HEK293 (cell line): ENCODE measurements at regions not wholly inside any gene's neighbourhood (a gene's known extent, or its start where the extent isn't known, plus 50 kb on each side); places are given as distances from the start of the nearest gene placed in this dataset.
A peak's percentile ranks its signal among the peaks of the same experiment; 100 is the strongest.

ENCODE experiments used
- KLF1 ChIP-seq: fragments of 450-650 bp; formaldehyde crosslinking; IDR thresholded peaks from 2 replicates; pipeline ENCODE4 v1.5.1; 2016; ENCODE audit warnings: missing biosample characterization, missing genetic modification characterization
- MEIS1 ChIP-seq: sonication (generic); formaldehyde crosslinking; IDR thresholded peaks from 2 replicates; pipeline ENCODE4 v1.8.1; 2022; ENCODE audit warnings: missing genetic modification reagents, mild to moderate bottlenecking, borderline replicate concordance
- SETDB1 ChIP-seq: IDR thresholded peaks from one replicate; pipeline ENCODE4 v1.6.1; 2017; ENCODE audit warnings: mild to moderate bottlenecking, low read length, moderate library complexity, mixed read lengths; ENCODE audit not compliant: insufficient read length
- TRIM28 ChIP-seq: IDR thresholded peaks from 2 replicates; pipeline ENCODE4 v1.6.1; 2011; ENCODE audit warnings: low read length, control low read depth, borderline replicate concordance
- ZNF112 ChIP-seq: fragments of 450-650 bp; formaldehyde crosslinking; IDR thresholded peaks from 2 replicates; pipeline ENCODE4 v1.5.0; 2017; ENCODE audit warnings: missing biosample characterization, missing genetic modification characterization
- ZNF132 ChIP-seq: fragments of 450-650 bp; formaldehyde crosslinking; IDR thresholded peaks from 2 replicates; pipeline ENCODE4 v1.5.1; 2017; ENCODE audit warnings: missing biosample characterization, missing genetic modification characterization, borderline replicate concordance
- ZNF404 ChIP-seq: fragments of 450-650 bp; formaldehyde crosslinking; IDR thresholded peaks from 2 replicates; pipeline ENCODE4 v1.5.1; 2017; ENCODE audit warnings: missing biosample characterization, missing genetic modification characterization
- ZNF510 ChIP-seq: fragments of 450-650 bp; formaldehyde crosslinking; IDR thresholded peaks from 2 replicates; pipeline ENCODE4 v1.5.1; 2018; ENCODE audit warnings: mild to moderate bottlenecking, missing genetic modification characterization, missing biosample characterization; ENCODE audit not compliant: insufficient replicate concordance
- ZNF521 ChIP-seq: fragments of 450-650 bp; formaldehyde crosslinking; IDR thresholded peaks from 2 replicates; pipeline ENCODE4 v1.5.1; 2017; ENCODE audit warnings: missing biosample characterization, mild to moderate bottlenecking, missing genetic modification characterization
- ZNF530 ChIP-seq: fragments of 450-650 bp; formaldehyde crosslinking; IDR thresholded peaks from 2 replicates; pipeline ENCODE4 v1.5.1; 2016; ENCODE audit warnings: low read depth, missing biosample characterization, missing genetic modification characterization
- ZNF548 ChIP-seq: fragments of 450-650 bp; formaldehyde crosslinking; IDR thresholded peaks from 2 replicates; pipeline ENCODE4 v1.5.1; 2016; ENCODE audit warnings: missing biosample characterization, missing genetic modification characterization
- ZNF561 ChIP-seq: fragments of 450-650 bp; IDR thresholded peaks from 2 replicates; pipeline ENCODE4 v1.5.1; 2018; ENCODE audit warnings: missing biosample characterization, missing genetic modification characterization, borderline replicate concordance
- ZNF571 ChIP-seq: fragments of 450-650 bp; formaldehyde crosslinking; IDR thresholded peaks from 2 replicates; pipeline ENCODE4 v1.5.0; 2017; ENCODE audit warnings: missing biosample characterization, missing genetic modification characterization
- ZNF610 ChIP-seq: fragments of 450-650 bp; formaldehyde crosslinking; IDR thresholded peaks from 2 replicates; pipeline ENCODE4 v1.5.1; 2016; ENCODE audit warnings: missing biosample characterization, missing genetic modification characterization, borderline replicate concordance
- ZNF624 ChIP-seq: fragments of 450-650 bp; formaldehyde crosslinking; IDR thresholded peaks from 2 replicates; pipeline ENCODE4 v1.5.1; 2017; ENCODE audit warnings: missing biosample characterization, missing genetic modification characterization
- ZNF76 ChIP-seq: fragments of 450-650 bp; formaldehyde crosslinking; IDR thresholded peaks from 2 replicates; pipeline ENCODE4; 2016; ENCODE audit warnings: low read depth, missing biosample characterization, missing genetic modification characterization, borderline replicate concordance
- ZNF777 ChIP-seq: fragments of 450-650 bp; formaldehyde crosslinking; IDR thresholded peaks from 2 replicates; pipeline ENCODE4 v1.5.1; 2017; ENCODE audit warnings: missing biosample characterization, missing genetic modification characterization, borderline replicate concordance
- ZSCAN16 ChIP-seq: fragments of 450-650 bp; formaldehyde crosslinking; IDR thresholded peaks from 2 replicates; pipeline ENCODE4 v1.5.1; 2016; ENCODE audit warnings: missing biosample characterization, missing genetic modification characterization
- TF ChIP-seq, protein P1 (sequence below): fragments of 450-650 bp; formaldehyde crosslinking; IDR thresholded peaks from 2 replicates; pipeline ENCODE4 v1.5.1; 2016; ENCODE audit warnings: missing biosample characterization, missing genetic modification characterization, borderline replicate concordance
- TF ChIP-seq, protein P2 (sequence below): fragments of 450-650 bp; IDR thresholded peaks from 2 replicates; pipeline ENCODE4 v1.5.1; 2018; ENCODE audit warnings: missing biosample characterization, mild to moderate bottlenecking, missing genetic modification characterization
- TF ChIP-seq, protein P3 (sequence below): fragments of 450-650 bp; formaldehyde crosslinking; conservative IDR thresholded peaks from 2 replicates; pipeline ENCODE4 v1.5.1; 2016; ENCODE audit warnings: low read depth, missing biosample characterization, missing genetic modification characterization
- TF ChIP-seq, protein P4 (sequence below): fragments of 450-650 bp; formaldehyde crosslinking; IDR thresholded peaks from 2 replicates; pipeline ENCODE4 v1.5.1; 2016; ENCODE audit warnings: missing biosample characterization, missing genetic modification characterization, low read depth
- TF ChIP-seq, protein P5 (sequence below): fragments of 450-650 bp; formaldehyde crosslinking; IDR thresholded peaks from 2 replicates; pipeline ENCODE4 v1.5.1; 2017; ENCODE audit warnings: missing biosample characterization, missing genetic modification characterization
- TF ChIP-seq, protein P6 (sequence below): fragments of 450-650 bp; formaldehyde crosslinking; IDR thresholded peaks from 2 replicates; pipeline ENCODE4 v1.5.1; 2016; ENCODE audit warnings: missing biosample characterization, missing genetic modification characterization
- TF ChIP-seq, protein P7 (sequence below): fragments of 450-650 bp; formaldehyde crosslinking; IDR thresholded peaks from 2 replicates; pipeline ENCODE4 v1.5.1; 2016; ENCODE audit warnings: missing biosample characterization, missing genetic modification characterization, borderline replicate concordance

DNA sequence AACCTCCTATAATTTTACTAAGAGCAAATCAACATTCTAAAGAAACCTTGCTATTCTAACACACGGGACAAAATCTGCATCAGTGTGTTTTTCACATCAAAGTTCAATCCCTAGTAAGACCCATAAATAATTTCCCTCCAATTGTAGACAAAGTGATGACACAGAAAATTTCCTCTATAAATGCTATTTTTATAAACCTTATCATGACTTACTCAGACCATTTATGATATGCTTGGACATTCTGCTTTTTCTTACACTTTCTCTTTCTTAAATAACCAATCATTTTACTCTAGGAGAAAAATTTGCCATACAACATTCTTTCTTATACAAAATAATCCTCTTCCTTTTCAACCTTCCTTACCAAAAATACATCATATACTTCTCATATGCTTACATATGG lies 67.0 kb downstream of the SDR9C7 start (continued):
- TF ChIP-seq, protein P1, sequence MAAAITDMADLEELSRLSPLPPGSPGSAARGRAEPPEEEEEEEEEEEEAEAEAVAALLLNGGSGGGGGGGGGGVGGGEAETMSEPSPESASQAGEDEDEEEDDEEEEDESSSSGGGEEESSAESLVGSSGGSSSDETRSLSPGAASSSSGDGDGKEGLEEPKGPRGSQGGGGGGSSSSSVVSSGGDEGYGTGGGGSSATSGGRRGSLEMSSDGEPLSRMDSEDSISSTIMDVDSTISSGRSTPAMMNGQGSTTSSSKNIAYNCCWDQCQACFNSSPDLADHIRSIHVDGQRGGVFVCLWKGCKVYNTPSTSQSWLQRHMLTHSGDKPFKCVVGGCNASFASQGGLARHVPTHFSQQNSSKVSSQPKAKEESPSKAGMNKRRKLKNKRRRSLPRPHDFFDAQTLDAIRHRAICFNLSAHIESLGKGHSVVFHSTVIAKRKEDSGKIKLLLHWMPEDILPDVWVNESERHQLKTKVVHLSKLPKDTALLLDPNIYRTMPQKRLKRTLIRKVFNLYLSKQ (tag by site-specific recombination), result no peak
- TF ChIP-seq ZNF132 (tag by site-specific recombination) (no peak), SETDB1 (peak; percentile 99), ZNF777 (tag by site-specific recombination) (no peak), ZNF112 (tag by site-specific recombination) (no peak), TRIM28 (peak; percentile 94), ZNF521 (no peak), KLF1 (no peak), MEIS1 (CRISPR knock-in tag) (no peak), ZSCAN16 (tag by site-specific recombination) (no peak), ZNF548 (tag by site-specific recombination) (no peak), ZNF530 (tag by site-specific recombination) (no peak), ZNF624 (no peak), ZNF571 (tag by site-specific recombination) (no peak), ZNF561 (tag by site-specific recombination) (no peak), ZNF610 (tag by site-specific recombination) (peak; percentile 60; the same call in 1 of the 2 replicates), ZNF404 (tag by site-specific recombination) (no peak), ZNF510 (tag by site-specific recombination) (no peak), ZNF76 (tag by site-specific recombination) (no peak)
- TF ChIP-seq, protein P2, sequence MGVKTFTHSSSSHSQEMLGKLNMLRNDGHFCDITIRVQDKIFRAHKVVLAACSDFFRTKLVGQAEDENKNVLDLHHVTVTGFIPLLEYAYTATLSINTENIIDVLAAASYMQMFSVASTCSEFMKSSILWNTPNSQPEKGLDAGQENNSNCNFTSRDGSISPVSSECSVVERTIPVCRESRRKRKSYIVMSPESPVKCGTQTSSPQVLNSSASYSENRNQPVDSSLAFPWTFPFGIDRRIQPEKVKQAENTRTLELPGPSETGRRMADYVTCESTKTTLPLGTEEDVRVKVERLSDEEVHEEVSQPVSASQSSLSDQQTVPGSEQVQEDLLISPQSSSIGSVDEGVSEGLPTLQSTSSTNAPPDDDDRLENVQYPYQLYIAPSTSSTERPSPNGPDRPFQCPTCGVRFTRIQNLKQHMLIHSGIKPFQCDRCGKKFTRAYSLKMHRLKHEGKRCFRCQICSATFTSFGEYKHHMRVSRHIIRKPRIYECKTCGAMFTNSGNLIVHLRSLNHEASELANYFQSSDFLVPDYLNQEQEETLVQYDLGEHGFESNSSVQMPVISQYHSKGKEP, result no peak
- TF ChIP-seq, protein P3, sequence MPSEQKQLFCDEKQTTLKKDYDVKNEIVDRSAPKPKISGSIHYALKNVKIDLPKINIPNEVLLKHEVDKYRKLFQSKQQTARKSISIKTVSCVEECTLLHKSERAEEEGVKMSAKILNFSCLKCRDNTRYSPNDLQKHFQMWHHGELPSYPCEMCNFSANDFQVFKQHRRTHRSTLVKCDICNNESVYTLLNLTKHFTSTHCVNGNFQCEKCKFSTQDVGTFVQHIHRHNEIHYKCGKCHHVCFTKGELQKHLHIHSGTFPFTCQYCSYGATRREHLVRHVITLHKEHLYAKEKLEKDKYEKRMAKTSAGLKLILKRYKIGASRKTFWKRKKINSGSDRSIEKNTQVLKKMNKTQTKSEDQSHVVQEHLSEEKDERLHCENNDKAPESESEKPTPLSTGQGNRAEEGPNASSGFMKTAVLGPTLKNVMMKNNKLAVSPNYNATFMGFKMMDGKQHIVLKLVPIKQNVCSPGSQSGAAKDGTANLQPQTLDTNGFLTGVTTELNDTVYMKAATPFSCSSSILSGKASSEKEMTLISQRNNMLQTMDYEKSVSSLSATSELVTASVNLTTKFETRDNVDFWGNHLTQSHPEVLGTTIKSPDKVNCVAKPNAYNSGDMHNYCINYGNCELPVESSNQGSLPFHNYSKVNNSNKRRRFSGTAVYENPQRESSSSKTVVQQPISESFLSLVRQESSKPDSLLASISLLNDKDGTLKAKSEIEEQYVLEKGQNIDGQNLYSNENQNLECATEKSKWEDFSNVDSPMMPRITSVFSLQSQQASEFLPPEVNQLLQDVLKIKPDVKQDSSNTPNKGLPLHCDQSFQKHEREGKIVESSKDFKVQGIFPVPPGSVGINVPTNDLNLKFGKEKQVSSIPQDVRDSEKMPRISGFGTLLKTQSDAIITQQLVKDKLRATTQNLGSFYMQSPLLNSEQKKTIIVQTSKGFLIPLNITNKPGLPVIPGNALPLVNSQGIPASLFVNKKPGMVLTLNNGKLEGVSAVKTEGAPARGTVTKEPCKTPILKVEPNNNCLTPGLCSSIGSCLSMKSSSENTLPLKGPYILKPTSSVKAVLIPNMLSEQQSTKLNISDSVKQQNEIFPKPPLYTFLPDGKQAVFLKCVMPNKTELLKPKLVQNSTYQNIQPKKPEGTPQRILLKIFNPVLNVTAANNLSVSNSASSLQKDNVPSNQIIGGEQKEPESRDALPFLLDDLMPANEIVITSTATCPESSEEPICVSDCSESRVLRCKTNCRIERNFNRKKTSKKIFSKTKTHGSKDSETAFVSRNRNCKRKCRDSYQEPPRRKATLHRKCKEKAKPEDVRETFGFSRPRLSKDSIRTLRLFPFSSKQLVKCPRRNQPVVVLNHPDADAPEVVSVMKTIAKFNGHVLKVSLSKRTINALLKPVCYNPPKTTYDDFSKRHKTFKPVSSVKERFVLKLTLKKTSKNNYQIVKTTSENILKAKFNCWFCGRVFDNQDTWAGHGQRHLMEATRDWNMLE (tag by site-specific recombination), result peak; percentile 40; the same call in 1 of the 2 replicates
- TF ChIP-seq, protein P4, sequence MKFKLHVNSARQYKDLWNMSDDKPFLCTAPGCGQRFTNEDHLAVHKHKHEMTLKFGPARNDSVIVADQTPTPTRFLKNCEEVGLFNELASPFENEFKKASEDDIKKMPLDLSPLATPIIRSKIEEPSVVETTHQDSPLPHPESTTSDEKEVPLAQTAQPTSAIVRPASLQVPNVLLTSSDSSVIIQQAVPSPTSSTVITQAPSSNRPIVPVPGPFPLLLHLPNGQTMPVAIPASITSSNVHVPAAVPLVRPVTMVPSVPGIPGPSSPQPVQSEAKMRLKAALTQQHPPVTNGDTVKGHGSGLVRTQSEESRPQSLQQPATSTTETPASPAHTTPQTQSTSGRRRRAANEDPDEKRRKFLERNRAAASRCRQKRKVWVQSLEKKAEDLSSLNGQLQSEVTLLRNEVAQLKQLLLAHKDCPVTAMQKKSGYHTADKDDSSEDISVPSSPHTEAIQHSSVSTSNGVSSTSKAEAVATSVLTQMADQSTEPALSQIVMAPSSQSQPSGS (tag by site-specific recombination), result no peak
- TF ChIP-seq, protein P5, sequence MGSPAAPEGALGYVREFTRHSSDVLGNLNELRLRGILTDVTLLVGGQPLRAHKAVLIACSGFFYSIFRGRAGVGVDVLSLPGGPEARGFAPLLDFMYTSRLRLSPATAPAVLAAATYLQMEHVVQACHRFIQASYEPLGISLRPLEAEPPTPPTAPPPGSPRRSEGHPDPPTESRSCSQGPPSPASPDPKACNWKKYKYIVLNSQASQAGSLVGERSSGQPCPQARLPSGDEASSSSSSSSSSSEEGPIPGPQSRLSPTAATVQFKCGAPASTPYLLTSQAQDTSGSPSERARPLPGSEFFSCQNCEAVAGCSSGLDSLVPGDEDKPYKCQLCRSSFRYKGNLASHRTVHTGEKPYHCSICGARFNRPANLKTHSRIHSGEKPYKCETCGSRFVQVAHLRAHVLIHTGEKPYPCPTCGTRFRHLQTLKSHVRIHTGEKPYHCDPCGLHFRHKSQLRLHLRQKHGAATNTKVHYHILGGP (tag by site-specific recombination), result no peak
- TF ChIP-seq, protein P6, sequence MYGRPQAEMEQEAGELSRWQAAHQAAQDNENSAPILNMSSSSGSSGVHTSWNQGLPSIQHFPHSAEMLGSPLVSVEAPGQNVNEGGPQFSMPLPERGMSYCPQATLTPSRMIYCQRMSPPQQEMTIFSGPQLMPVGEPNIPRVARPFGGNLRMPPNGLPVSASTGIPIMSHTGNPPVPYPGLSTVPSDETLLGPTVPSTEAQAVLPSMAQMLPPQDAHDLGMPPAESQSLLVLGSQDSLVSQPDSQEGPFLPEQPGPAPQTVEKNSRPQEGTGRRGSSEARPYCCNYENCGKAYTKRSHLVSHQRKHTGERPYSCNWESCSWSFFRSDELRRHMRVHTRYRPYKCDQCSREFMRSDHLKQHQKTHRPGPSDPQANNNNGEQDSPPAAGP (tag by site-specific recombination), result no peak
- TF ChIP-seq, protein P7, sequence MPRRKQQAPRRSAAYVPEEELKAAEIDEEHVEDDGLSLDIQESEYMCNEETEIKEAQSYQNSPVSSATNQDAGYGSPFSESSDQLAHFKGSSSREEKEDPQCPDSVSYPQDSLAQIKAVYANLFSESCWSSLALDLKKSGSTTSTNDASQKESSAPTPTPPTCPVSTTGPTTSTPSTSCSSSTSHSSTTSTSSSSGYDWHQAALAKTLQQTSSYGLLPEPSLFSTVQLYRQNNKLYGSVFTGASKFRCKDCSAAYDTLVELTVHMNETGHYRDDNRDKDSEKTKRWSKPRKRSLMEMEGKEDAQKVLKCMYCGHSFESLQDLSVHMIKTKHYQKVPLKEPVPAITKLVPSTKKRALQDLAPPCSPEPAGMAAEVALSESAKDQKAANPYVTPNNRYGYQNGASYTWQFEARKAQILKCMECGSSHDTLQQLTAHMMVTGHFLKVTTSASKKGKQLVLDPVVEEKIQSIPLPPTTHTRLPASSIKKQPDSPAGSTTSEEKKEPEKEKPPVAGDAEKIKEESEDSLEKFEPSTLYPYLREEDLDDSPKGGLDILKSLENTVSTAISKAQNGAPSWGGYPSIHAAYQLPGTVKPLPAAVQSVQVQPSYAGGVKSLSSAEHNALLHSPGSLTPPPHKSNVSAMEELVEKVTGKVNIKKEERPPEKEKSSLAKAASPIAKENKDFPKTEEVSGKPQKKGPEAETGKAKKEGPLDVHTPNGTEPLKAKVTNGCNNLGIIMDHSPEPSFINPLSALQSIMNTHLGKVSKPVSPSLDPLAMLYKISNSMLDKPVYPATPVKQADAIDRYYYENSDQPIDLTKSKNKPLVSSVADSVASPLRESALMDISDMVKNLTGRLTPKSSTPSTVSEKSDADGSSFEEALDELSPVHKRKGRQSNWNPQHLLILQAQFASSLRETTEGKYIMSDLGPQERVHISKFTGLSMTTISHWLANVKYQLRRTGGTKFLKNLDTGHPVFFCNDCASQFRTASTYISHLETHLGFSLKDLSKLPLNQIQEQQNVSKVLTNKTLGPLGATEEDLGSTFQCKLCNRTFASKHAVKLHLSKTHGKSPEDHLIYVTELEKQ (tag by site-specific recombination), result no peak
